ENCODE measurements at regions not wholly inside any gene's neighbourhood (a gene's known extent, or its start where the extent isn't known, plus 50 kb on each side); places are given as distances from the start of the nearest gene placed in this dataset.

DNA sequence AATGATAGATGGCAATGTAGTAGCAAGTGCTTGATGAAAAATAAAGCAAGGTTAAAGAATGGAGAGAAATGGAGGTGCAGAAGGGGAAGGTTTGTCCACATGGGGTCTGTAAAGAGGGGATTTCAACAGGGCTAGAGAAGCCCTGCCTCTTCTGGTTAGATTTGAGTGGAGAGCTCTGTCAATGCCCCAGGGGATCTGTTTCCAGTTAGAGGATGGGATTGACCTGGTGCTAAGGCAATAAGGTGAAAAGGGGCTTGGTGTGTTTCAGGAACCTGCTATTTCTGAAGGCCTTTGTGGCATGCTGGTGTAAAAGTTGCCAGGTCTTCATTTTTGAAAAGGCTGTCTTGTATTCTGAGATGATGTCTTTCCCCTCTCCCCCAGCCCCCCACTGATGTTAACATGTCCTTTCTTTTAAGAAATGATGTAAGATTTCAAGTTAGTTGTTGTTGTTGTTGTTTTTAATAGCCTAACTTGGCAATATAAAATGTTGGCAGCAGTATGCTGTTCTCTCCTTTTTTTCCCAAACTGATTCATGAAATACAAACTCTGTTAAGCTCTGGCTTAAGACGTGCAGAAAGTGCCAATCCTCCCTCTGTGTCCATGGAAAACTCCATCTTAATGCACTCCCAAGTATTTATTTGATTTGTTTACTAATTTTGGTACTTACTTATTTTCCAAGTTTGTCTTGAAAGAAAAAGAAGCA is 370.3 kb upstream of the ADGRL2 start:
- Histone ChIP-seq H3K9me3 (ENCODE audit: control insufficient read depth, insufficient read depth, low read length) (no peaks in the 10 kb centered on the region), H3K27ac (ENCODE audit: low read depth, low read length) (peak overlapping the region; percentile 90)

DNA sequence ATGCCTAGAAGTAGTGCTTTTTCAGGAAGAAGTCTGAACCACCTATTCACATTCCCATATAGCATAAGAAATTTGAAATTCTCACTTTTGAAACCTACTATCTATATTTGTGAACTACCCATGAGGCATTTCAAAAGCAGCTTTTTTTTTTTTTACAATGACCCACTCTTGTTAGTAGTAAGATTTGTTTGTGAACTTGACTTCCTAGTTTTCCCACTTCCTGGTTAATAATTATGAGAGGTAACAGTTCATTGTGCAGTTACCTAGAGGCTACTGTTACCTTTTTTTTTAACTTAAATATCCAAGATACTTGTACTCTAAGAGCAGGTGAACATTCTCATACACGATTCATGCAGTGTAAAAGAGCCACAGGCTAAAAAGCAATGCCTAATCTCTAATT is 371.7 kb upstream of the ADGRL2 start:
- H3K4me1 ChIP-seq (ENCODE audit: control insufficient read depth, insufficient read depth, low read length), result peaks cover 44% of the 10 kb centered on the region
- no peaks in the 10 kb centered on the region for H3K36me3 ChIP-seq (ENCODE audit: control insufficient read depth, insufficient read depth, low read length)
- H3K9me3 ChIP-seq (ENCODE audit: control insufficient read depth, insufficient read depth, low read length), result no peaks in the 10 kb centered on the region
- H3K9ac ChIP-seq (ENCODE audit: low read depth, low read length), result no peak overlapping the region
- H3K4me3 ChIP-seq (ENCODE audit: low read depth, low read length), result no peak overlapping the region
- no peaks in the 10 kb centered on the region for H3K27me3 ChIP-seq (ENCODE audit: control insufficient read depth, insufficient read depth, low read length)
- H3K27ac ChIP-seq (ENCODE audit: low read depth, low read length), result no peak overlapping the region

More for the DNA sequence above, 370.3 kb upstream of the ADGRL2 start:
- Histone ChIP-seq H3K4me3 (ENCODE audit: low read depth, low read length) (no peak overlapping the region; the same call in 1 of the 2 replicates), H3K9ac (ENCODE audit: low read depth, low read length) (no peak overlapping the region; the same call in 1 of the 2 replicates), H3K36me3 (ENCODE audit: control insufficient read depth, insufficient read depth, low read length) (no peaks in the 10 kb centered on the region), H3K4me1 (ENCODE audit: control insufficient read depth, insufficient read depth, low read length) (peaks cover 47% of the 10 kb centered on the region), H3K27me3 (ENCODE audit: control insufficient read depth, insufficient read depth, low read length) (no peaks in the 10 kb centered on the region)

- Histone ChIP-seq H3K9me3 (ENCODE audit: control insufficient read depth, insufficient read depth, low read length) (no peaks in the 10 kb centered on the region), H3K27ac (ENCODE audit: low read depth, low read length) (no peak overlapping the region), H3K36me3 (ENCODE audit: control insufficient read depth, insufficient read depth, low read length) (no peaks in the 10 kb centered on the region), H3K27me3 (ENCODE audit: control insufficient read depth, insufficient read depth, low read length) (no peaks in the 10 kb centered on the region), H3K4me3 (ENCODE audit: low read depth, low read length) (no peak overlapping the region), H3K9ac (ENCODE audit: low read depth, low read length) (no peak overlapping the region), H3K4me1 (ENCODE audit: control insufficient read depth, insufficient read depth, low read length) (peaks cover 10% of the 10 kb centered on the region)
Observed at GRCh38 chr1:81424816-81425215, 375.9 kb upstream of the ADGRL2 start.

DNA sequence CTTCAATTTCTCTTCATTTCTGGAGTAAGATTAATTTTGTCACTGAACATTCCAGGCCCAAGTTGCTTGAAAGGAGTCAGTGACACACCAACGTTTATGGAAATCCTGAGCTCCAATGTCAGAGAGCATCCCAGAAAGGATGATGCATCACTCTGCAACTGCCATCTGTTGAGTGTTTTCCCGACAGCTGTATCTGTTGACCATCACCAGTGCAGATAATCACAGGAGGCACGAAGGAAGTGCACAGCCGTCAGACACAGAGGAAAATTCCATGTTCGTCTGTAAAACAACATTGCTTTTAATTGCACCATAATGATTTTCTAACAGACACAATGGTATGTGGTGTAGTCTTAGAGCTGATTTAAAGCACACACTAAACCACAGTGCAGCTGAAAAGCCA is 376.7 kb upstream of the ADGRL2 start:
- Histone ChIP-seq H3K4me1 (ENCODE audit: control insufficient read depth, insufficient read depth, low read length) (peaks cover 5% of the 10 kb centered on the region), H3K4me3 (ENCODE audit: low read depth, low read length) (no peak overlapping the region)

DNA sequence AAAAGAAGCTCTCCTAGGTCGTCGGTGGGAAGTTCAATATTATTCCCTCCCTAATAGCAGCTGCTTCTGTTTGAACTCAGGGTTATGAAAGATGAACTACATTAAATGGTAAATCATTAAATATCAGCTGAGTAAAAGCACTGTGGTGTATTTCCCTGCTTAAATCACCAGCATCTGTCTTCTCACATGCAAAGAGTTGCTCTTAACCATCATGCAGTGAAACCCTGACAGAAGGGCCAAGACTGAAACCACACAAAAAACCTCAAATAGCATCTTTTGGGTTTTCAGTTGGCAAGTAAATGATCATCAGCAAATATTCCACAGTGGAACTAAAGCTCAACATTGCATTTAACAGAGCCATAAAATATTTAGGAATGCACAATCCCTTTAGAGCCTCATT is 380.0 kb upstream of the ADGRL2 start:
- H3K27me3 ChIP-seq (ENCODE audit: control insufficient read depth, insufficient read depth, low read length), result no peaks in the 10 kb centered on the region
- H3K36me3 ChIP-seq (ENCODE audit: control insufficient read depth, insufficient read depth, low read length), result no peaks in the 10 kb centered on the region
- H3K27ac ChIP-seq (ENCODE audit: low read depth, low read length), result no peak overlapping the region
- no peak overlapping the region for H3K9ac ChIP-seq (ENCODE audit: low read depth, low read length)
- H3K9me3 ChIP-seq (ENCODE audit: control insufficient read depth, insufficient read depth, low read length), result no peaks in the 10 kb centered on the region
- peaks cover 3% of the 10 kb centered on the region; the same call in 1 of the 2 replicates for H3K4me1 ChIP-seq (ENCODE audit: control insufficient read depth, insufficient read depth, low read length)
- H3K4me3 ChIP-seq (ENCODE audit: low read depth, low read length), result no peak overlapping the region

More for the DNA sequence above, 376.7 kb upstream of the ADGRL2 start:
- no peaks in the 10 kb centered on the region for H3K9me3 ChIP-seq (ENCODE audit: control insufficient read depth, insufficient read depth, low read length)
- no peaks in the 10 kb centered on the region for H3K27me3 ChIP-seq (ENCODE audit: control insufficient read depth, insufficient read depth, low read length)
- no peak overlapping the region for H3K9ac ChIP-seq (ENCODE audit: low read depth, low read length)
- no peak overlapping the region for H3K27ac ChIP-seq (ENCODE audit: low read depth, low read length)
- no peaks in the 10 kb centered on the region for H3K36me3 ChIP-seq (ENCODE audit: control insufficient read depth, insufficient read depth, low read length)

DNA sequence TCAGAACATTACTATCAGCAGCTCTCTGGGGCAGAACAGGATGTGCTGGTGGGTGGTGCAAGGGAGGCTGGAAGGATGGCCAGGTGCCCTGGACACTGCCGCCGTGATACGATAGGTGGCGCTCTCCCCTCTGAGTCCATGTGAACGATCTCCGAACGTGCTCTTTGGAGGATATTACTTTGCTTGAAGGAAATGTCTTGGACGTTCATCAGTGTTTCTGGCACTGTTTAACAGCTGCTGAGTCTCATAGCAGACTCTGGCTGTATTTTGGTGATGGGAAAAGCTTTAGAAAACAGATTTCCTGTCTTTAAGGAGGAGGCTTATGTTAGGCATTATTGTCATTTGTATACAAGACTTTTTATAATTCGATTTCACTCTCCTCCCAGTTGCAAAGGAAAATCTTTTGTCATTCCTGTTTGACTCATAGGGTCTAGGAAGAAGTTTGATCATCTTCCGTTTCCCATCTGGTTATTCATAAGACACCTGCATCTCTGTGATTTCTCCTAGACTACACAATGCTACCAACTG is 386.2 kb upstream of the ADGRL2 start:
- H3K27ac ChIP-seq (ENCODE audit: low read depth, low read length), result peak overlapping the region; percentile 51
- peaks cover 40% of the 10 kb centered on the region for H3K4me1 ChIP-seq (ENCODE audit: control insufficient read depth, insufficient read depth, low read length)

DNA sequence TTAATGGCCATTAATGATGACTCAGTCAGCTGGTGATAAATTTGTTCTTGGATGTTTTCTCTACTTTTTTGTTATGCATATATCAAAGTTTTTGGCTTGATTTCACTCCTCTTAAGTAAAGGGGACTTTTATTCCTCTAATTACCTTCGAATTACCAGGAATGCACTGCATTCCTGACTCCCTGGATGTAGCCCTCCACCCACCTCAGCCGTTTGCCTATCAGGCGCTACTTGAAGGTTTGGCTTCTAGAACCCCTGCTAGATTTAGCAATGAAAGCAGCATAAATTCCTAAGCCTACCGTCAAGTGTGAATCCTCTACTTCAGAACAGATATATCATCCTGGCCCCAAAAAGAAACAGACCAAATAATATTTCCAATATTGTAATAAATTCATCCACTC is 387.8 kb upstream of the ADGRL2 start:
- no peaks in the 10 kb centered on the region for H3K9me3 ChIP-seq (ENCODE audit: control insufficient read depth, insufficient read depth, low read length)
- H3K4me1 ChIP-seq (ENCODE audit: control insufficient read depth, insufficient read depth, low read length), result peaks cover 45% of the 10 kb centered on the region
- no peaks in the 10 kb centered on the region for H3K36me3 ChIP-seq (ENCODE audit: control insufficient read depth, insufficient read depth, low read length)
- no peak overlapping the region for H3K27ac ChIP-seq (ENCODE audit: low read depth, low read length)
- H3K27me3 ChIP-seq (ENCODE audit: control insufficient read depth, insufficient read depth, low read length), result no peaks in the 10 kb centered on the region
- H3K4me3 ChIP-seq (ENCODE audit: low read depth, low read length), result no peak overlapping the region
- no peak overlapping the region for H3K9ac ChIP-seq (ENCODE audit: low read depth, low read length)

More for the DNA sequence above, 386.2 kb upstream of the ADGRL2 start:
- H3K27me3 ChIP-seq (ENCODE audit: control insufficient read depth, insufficient read depth, low read length), result no peaks in the 10 kb centered on the region
- H3K9ac ChIP-seq (ENCODE audit: low read depth, low read length), result no peak overlapping the region
- H3K9me3 ChIP-seq (ENCODE audit: control insufficient read depth, insufficient read depth, low read length), result no peaks in the 10 kb centered on the region
- H3K4me3 ChIP-seq (ENCODE audit: low read depth, low read length), result no peak overlapping the region; the same call in 1 of the 2 replicates
- no peaks in the 10 kb centered on the region for H3K36me3 ChIP-seq (ENCODE audit: control insufficient read depth, insufficient read depth, low read length)

DNA sequence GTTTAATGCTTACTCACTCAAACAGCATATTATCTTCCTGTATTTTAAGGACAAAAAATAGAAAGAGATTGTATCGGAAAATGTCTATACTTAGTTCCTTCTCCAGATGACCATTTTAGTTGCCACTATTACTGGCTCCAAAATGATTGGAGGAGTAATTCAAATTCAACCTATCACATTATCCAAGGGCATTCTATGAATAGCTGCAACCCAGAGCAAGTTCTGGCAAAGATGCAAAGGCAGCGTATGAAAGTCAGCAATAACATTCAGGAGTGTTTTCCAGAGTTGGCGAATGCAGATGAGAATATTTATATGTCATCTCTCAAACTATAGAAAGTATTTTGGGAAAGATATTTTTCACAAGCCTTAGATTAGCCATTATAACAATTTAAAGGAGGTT is 389.8 kb upstream of the ADGRL2 start:
- no peaks in the 10 kb centered on the region for H3K36me3 ChIP-seq (ENCODE audit: control insufficient read depth, insufficient read depth, low read length)
- H3K4me3 ChIP-seq (ENCODE audit: low read depth, low read length), result no peak overlapping the region
- H3K27ac ChIP-seq (ENCODE audit: low read depth, low read length), result no peak overlapping the region
- H3K27me3 ChIP-seq (ENCODE audit: control insufficient read depth, insufficient read depth, low read length), result no peaks in the 10 kb centered on the region
- no peak overlapping the region for H3K9ac ChIP-seq (ENCODE audit: low read depth, low read length)
- no peaks in the 10 kb centered on the region for H3K9me3 ChIP-seq (ENCODE audit: control insufficient read depth, insufficient read depth, low read length)
- peaks cover 65% of the 10 kb centered on the region for H3K4me1 ChIP-seq (ENCODE audit: control insufficient read depth, insufficient read depth, low read length)

DNA sequence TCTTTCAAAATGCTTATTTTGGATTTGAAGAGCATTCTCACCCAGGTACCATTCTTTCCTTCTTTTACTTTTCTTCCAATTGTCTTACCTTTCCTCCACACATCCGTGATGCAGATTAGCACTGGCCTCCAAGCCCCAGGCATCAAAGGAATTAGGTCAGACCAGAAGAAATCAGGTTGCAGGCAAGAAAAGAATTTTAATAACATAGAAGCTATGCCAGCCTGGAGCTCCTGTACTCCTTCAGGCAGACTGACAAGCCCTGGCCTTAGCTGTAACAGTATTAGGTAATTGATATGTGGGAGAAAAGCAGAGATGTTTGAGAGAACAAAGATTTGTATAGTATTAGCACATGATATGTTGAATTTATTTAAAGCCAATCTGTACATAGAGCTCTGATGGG is 390.4 kb upstream of the ADGRL2 start:
- no peak overlapping the region for H3K4me3 ChIP-seq (ENCODE audit: low read depth, low read length)
- H3K36me3 ChIP-seq (ENCODE audit: control insufficient read depth, insufficient read depth, low read length), result no peaks in the 10 kb centered on the region
- no peak overlapping the region for H3K9ac ChIP-seq (ENCODE audit: low read depth, low read length)
- no peaks in the 10 kb centered on the region for H3K9me3 ChIP-seq (ENCODE audit: control insufficient read depth, insufficient read depth, low read length)
- H3K4me1 ChIP-seq (ENCODE audit: control insufficient read depth, insufficient read depth, low read length), result peaks cover 65% of the 10 kb centered on the region
- no peaks in the 10 kb centered on the region for H3K27me3 ChIP-seq (ENCODE audit: control insufficient read depth, insufficient read depth, low read length)
- no peak overlapping the region for H3K27ac ChIP-seq (ENCODE audit: low read depth, low read length)

- no peaks in the 10 kb centered on the region for H3K27me3 ChIP-seq (ENCODE audit: control insufficient read depth, insufficient read depth, low read length)
- no peaks in the 10 kb centered on the region for H3K36me3 ChIP-seq (ENCODE audit: control insufficient read depth, insufficient read depth, low read length)
- no peak overlapping the region for H3K27ac ChIP-seq (ENCODE audit: low read depth, low read length)
- H3K4me3 ChIP-seq (ENCODE audit: low read depth, low read length), result no peak overlapping the region
- no peaks in the 10 kb centered on the region for H3K9me3 ChIP-seq (ENCODE audit: control insufficient read depth, insufficient read depth, low read length)
- H3K9ac ChIP-seq (ENCODE audit: low read depth, low read length), result no peak overlapping the region
- peaks cover 62% of the 10 kb centered on the region for H3K4me1 ChIP-seq (ENCODE audit: control insufficient read depth, insufficient read depth, low read length)
Observed at GRCh38 chr1:81409780-81410274, 390.9 kb upstream of the ADGRL2 start.

- Histone ChIP-seq H3K27ac (ENCODE audit: low read depth, low read length) (no peak overlapping the region), H3K9ac (ENCODE audit: low read depth, low read length) (no peak overlapping the region), H3K4me1 (ENCODE audit: control insufficient read depth, insufficient read depth, low read length) (peaks cover 56% of the 10 kb centered on the region), H3K36me3 (ENCODE audit: control insufficient read depth, insufficient read depth, low read length) (no peaks in the 10 kb centered on the region), H3K27me3 (ENCODE audit: control insufficient read depth, insufficient read depth, low read length) (no peaks in the 10 kb centered on the region), H3K9me3 (ENCODE audit: control insufficient read depth, insufficient read depth, low read length) (no peaks in the 10 kb centered on the region), H3K4me3 (ENCODE audit: low read depth, low read length) (no peak overlapping the region)
Observed at GRCh38 chr1:81409262-81409661, 391.5 kb upstream of the ADGRL2 start.

All from HUES48 (cell line).